Left ventricle myocardium inferior (tissue), 1 donor: ENCODE measurements at regions not wholly inside any gene's neighbourhood (a gene's known extent, or its start where the extent isn't known, plus 50 kb on each side); places are given as distances from the start of the nearest gene placed in this dataset.

Experiments used
- DNase-seq: peaks from one replicate; pipeline ENCODE4 v3.0.0-alpha.2; 2020
- H3K27ac ChIP-seq: fragments of 200-600 bp; replicated peaks from 2 replicates; pipeline ENCODE4 v1.8.0; 2021
- H3K27me3 ChIP-seq: fragments of 200-600 bp; 2 replicates; pipeline ENCODE4 v1.8.0; 2021; ENCODE audit warnings: low read depth
- H3K36me3 ChIP-seq: fragments of 200-600 bp; 2 replicates; pipeline ENCODE4 v1.8.0; 2021
- H3K4me1 ChIP-seq: fragments of 200-600 bp; 2 replicates; pipeline ENCODE4 v1.8.0; 2021
- H3K4me3 ChIP-seq: fragments of 200-600 bp; 2 replicates; pipeline ENCODE4 v1.8.0; 2021; ENCODE audit warnings: mild to moderate bottlenecking, moderate library complexity
- H3K9me3 ChIP-seq: fragments of 200-600 bp; replicated peaks from 2 replicates; pipeline ENCODE4 v1.8.0; 2021
- intact Hi-C: fragments of 100-400 bp; cut with micrococcal nuclease; formaldehyde crosslinking; loops from one replicate; pipeline ENCODE4 v1.11.0; 2022
- TF ChIP-seq, protein P1 (sequence below): fragments of 200-600 bp; IDR thresholded peaks from 2 replicates; pipeline ENCODE4 v1.8.0; 2021; ENCODE audit warnings: antibody characterized with exemption, mild to moderate bottlenecking, borderline replicate concordance
- donor health status: DM: no; HTN: yes; CAD: no; lungs with severe emphysema.

DNA sequence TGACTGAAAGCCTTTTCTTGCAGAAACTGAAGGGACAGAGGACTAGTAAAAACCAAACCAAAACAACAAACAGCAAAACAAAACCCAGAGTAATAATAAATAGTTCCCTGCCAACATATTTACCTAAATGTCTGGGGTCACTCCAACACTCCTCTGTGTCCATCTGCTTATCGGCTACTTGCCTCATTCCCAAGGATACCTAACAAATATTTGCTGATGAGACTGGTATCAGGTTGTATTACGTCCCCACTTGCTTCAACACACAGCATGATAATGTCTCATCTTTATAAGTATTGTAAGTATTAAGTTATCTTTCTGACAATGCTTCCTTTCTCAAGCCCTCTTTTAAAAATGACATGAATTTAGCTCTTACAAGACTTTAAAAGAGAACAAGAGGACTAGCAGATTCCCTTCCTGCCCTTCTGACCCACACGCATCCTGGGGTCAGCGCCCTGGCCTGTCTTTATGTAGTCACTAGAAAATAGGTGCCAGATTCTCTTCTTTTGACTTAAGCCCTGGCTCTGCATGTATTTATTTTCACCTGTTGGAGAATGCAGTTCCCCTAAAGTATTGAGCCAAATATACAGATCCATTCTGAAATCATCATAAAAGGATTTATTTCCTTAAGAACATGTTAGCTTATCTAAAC lies 110.2 kb downstream of the SEM1 start:
- no peak for DNase-seq
- TF ChIP-seq, protein P1, sequence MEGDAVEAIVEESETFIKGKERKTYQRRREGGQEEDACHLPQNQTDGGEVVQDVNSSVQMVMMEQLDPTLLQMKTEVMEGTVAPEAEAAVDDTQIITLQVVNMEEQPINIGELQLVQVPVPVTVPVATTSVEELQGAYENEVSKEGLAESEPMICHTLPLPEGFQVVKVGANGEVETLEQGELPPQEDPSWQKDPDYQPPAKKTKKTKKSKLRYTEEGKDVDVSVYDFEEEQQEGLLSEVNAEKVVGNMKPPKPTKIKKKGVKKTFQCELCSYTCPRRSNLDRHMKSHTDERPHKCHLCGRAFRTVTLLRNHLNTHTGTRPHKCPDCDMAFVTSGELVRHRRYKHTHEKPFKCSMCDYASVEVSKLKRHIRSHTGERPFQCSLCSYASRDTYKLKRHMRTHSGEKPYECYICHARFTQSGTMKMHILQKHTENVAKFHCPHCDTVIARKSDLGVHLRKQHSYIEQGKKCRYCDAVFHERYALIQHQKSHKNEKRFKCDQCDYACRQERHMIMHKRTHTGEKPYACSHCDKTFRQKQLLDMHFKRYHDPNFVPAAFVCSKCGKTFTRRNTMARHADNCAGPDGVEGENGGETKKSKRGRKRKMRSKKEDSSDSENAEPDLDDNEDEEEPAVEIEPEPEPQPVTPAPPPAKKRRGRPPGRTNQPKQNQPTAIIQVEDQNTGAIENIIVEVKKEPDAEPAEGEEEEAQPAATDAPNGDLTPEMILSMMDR = no peak
- intact Hi-C loops = no loop called here
- Histone ChIP-seq H3K4me1 (peaks cover 15% of the 10 kb centered on the region), H3K36me3 (no peaks in the 10 kb centered on the region), H3K27me3 (no peaks in the 10 kb centered on the region), H3K4me3 (no peak overlapping the region), H3K9me3 (no peaks in the 10 kb centered on the region), H3K27ac (no peak overlapping the region)

DNA sequence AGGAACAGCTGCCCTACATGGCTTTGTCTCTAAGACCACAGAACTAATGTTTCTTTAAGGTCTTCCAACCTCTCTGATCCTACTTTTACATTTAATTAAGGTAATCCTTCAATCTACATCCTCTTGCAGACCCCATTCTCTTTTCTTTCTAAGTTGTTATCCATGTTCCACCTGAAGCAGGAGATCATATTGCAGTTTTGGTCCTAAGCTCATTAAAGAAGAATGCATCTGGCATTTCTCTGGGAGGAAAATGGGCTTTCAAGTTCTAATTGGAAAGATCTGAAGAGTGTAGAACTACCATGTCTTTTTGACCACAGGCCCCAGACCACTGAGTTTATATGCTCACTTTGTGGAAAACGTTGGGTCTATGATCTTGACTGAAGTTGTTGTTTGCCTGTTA lies 111.2 kb downstream of the SEM1 start:
- no peak overlapping the region for H3K27ac ChIP-seq
- no peaks in the 10 kb centered on the region for H3K9me3 ChIP-seq
- no peaks in the 10 kb centered on the region for H3K27me3 ChIP-seq
- H3K36me3 ChIP-seq = no peaks in the 10 kb centered on the region
- intact Hi-C loops = no loop called here
- peaks cover 15% of the 10 kb centered on the region for H3K4me1 ChIP-seq
- TF ChIP-seq, protein P1 = no peak
- DNase-seq = no peak
- no peak overlapping the region for H3K4me3 ChIP-seq

DNA sequence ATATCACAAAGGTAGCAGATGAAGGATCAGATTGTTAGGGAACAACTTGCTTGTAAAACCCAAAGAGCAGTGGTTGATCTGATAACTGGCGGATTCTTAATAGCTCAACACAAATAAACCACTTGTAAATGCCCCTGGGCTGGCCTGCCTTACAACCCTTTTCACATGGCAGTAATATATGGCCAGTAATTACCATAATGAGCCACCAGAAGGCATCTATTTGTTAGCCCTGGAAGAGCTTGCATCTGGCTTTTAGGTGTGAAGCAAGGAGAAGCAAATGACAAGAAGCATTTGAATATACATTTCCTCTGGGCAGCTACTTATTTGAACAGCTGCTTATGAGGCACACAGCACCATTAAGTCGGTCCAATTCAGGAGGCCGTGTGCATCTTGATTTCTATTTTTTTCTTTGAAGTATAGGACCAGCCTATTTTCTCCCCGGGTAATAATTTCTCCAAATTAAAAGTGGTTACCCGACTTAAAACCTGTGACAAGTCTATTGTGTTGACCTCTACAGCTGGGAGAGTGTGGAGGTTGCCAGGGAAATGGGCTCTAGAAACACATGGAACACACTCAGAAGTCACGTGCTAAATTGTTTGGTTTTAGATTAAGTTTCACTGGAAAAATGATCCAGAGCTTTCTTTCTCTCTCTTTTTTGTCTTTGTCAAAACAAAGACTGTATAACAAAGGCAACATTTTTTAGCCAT lies 113.4 kb downstream of the SEM1 start:
- no peaks in the 10 kb centered on the region for H3K9me3 ChIP-seq
- intact Hi-C loops = no loop called here
- TF ChIP-seq, protein P1 = peak; percentile 28

DNA sequence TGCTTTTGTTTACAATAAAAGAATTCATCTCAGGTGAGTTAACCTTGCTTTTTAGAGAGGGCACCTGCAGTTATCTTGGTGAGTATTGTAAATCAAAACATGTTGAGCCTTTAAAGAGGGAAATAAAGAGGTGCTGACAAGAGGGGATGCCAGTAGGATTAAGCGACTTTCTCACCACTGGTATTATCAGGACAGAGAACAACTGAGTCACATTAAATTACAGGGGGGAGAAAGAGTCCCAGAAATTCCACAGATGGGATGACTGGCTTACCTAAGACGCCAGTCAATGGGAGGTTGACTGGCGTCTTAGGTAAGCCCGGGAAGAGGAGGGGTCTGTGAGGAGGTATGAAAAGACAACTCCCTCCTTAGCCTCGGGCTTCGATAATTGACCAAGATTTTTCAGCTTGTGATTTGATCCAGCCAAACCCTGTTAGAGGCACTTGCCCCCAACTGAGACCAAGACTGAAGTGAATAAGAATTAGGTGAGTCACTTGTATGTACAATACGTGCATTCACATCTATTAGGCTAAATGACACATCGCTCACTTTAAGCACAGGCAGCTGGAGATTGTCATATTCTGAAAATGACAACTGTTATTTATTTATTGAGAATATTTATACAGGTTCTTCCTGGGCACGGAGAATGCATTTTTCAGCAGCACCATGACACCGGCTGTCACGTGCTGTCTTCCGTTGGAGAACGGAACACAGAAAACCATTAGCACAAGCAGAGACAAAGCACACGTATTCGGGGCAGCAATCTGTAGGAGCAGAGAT lies 117.6 kb downstream of the SEM1 start:
- Histone ChIP-seq H3K36me3 (no peaks in the 10 kb centered on the region), H3K4me3 (no peak overlapping the region), H3K27ac (no peak overlapping the region), H3K27me3 (no peaks in the 10 kb centered on the region), H3K9me3 (no peaks in the 10 kb centered on the region), H3K4me1 (peaks cover 3% of the 10 kb centered on the region)
- no peak for DNase-seq
- TF ChIP-seq, protein P1 = no peak
- intact Hi-C loops = no loop called here

More for the DNA sequence above, 113.4 kb downstream of the SEM1 start:
- Histone ChIP-seq H3K4me3 (no peak overlapping the region), H3K36me3 (no peaks in the 10 kb centered on the region), H3K4me1 (peaks cover 15% of the 10 kb centered on the region), H3K27ac (no peak overlapping the region), H3K27me3 (no peaks in the 10 kb centered on the region)
- no peak for DNase-seq

DNA sequence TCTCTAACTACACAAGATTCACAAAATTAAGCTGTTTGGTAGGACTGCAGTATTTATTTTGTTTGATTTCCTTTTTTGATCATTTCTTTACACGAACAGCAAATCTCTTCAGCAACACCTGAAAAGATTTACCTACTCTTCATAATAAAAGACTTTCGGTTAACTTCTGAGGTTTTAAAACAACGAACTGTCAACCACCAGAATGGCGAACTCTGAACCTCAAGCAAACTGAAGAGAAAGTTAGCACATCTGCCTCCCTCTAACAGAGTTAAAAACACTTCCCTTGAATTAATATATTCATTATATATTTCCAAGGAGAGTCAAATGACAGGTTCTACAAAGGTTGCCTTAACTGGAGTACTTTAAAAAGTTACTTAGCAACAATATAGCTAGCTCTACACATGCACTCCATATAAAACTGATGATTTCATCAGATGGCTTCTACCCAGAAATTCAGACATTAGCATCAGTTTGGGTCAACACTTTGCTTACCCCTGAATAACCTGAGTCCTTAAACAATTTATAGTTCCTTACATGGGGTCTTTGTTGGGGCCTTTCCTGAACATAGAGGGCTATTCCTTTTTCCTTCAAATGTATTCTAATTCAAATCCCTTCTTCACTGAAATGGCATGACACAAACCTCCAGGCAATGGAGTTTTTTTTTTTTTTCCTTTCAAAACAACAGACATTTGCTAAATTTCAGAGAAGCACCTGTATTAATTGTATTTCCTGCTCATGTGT lies 118.3 kb downstream of the SEM1 start:
- Histone ChIP-seq H3K4me1 (peaks cover under 1% of the 10 kb centered on the region), H3K9me3 (no peaks in the 10 kb centered on the region), H3K36me3 (no peaks in the 10 kb centered on the region), H3K4me3 (no peak overlapping the region), H3K27me3 (no peaks in the 10 kb centered on the region), H3K27ac (no peak overlapping the region)
- TF ChIP-seq, protein P1 = no peak
- intact Hi-C loops = no loop called here
- no peak for DNase-seq
